C4-2B (cell line): ENCODE measurements at regions not wholly inside any gene's neighbourhood (a gene's known extent, or its start where the extent isn't known, plus 50 kb on each side); places are given as distances from the start of the nearest gene placed in this dataset.

Experiments used
- ZFX ChIP-seq: fragments of 450-650 bp; IDR thresholded peaks from 2 replicates; pipeline ENCODE4 v1.6.1; 2017
- TF ChIP-seq, protein P1 (sequence below): fragments of 450-650 bp; conservative IDR thresholded peaks from 2 replicates; pipeline ENCODE4 v1.5.1; 2017; ENCODE audit warnings: mild to moderate bottlenecking

DNA sequence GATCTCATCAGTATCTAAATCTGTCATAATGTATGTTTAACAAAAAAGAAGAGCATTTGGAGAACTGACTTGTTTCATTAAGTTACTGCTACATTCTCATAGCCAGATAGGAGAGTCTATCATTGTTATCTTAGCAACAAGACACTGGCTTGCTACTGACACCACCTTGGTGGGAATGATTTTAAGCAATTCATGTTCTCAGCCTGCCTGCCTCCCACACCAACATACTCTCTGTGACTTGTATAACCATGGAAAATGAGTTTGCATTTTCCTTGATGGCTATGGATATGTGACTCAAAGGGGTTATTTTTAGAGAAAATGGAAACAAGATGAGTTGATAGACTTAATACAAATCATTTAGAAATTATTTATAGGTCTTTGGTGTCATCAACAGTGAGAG is 1308.9 kb downstream of the OLFM4 start:
- TF ChIP-seq, protein P1, sequence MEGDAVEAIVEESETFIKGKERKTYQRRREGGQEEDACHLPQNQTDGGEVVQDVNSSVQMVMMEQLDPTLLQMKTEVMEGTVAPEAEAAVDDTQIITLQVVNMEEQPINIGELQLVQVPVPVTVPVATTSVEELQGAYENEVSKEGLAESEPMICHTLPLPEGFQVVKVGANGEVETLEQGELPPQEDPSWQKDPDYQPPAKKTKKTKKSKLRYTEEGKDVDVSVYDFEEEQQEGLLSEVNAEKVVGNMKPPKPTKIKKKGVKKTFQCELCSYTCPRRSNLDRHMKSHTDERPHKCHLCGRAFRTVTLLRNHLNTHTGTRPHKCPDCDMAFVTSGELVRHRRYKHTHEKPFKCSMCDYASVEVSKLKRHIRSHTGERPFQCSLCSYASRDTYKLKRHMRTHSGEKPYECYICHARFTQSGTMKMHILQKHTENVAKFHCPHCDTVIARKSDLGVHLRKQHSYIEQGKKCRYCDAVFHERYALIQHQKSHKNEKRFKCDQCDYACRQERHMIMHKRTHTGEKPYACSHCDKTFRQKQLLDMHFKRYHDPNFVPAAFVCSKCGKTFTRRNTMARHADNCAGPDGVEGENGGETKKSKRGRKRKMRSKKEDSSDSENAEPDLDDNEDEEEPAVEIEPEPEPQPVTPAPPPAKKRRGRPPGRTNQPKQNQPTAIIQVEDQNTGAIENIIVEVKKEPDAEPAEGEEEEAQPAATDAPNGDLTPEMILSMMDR: no peak
- TF ChIP-seq ZFX: no peak
